ENCODE measurements at regions not wholly inside any gene's neighbourhood (a gene's known extent, or its start where the extent isn't known, plus 50 kb on each side); places are given as distances from the start of the nearest gene placed in this dataset.

GRCh38 chr11:28924004-28924403, 815.8 kb downstream of the METTL15 start:
- ATAC-seq = no peak
- TF ChIP-seq ZNF70 (CRISPR knock-in tag; IDR thresholded peaks at IDR 0.05) = no peak
- TF ChIP-seq CSDC2 (CRISPR knock-in tag; IDR thresholded peaks at IDR 0.05) = no peak
- no peak for TF ChIP-seq TOX (CRISPR knock-in tag; IDR thresholded peaks at IDR 0.05; ENCODE audit: borderline replicate concordance)
- TF ChIP-seq ZFP30 (CRISPR knock-in tag; IDR thresholded peaks at IDR 0.05) = no peak

GRCh38 chr11:28922386-28922981, 814.3 kb downstream of the METTL15 start:
- no peak for TF ChIP-seq ZNF565 (CRISPR knock-in tag; conservative IDR thresholded peaks at IDR 0.05; ENCODE audit: low read depth)
- no peak for TF ChIP-seq ZNF70 (CRISPR knock-in tag; IDR thresholded peaks at IDR 0.05)
- no peak for TF ChIP-seq OSR1 (CRISPR knock-in tag; IDR thresholded peaks at IDR 0.05)
- TF ChIP-seq, protein P1, sequence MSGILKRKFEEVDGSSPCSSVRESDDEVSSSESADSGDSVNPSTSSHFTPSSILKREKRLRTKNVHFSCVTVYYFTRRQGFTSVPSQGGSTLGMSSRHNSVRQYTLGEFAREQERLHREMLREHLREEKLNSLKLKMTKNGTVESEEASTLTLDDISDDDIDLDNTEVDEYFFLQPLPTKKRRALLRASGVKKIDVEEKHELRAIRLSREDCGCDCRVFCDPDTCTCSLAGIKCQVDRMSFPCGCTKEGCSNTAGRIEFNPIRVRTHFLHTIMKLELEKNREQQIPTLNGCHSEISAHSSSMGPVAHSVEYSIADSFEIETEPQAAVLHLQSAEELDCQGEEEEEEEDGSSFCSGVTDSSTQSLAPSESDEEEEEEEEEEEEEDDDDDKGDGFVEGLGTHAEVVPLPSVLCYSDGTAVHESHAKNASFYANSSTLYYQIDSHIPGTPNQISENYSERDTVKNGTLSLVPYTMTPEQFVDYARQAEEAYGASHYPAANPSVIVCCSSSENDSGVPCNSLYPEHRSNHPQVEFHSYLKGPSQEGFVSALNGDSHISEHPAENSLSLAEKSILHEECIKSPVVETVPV (CRISPR knock-in tag; IDR thresholded peaks at IDR 0.05) = no peak
- TF ChIP-seq, protein P2, sequence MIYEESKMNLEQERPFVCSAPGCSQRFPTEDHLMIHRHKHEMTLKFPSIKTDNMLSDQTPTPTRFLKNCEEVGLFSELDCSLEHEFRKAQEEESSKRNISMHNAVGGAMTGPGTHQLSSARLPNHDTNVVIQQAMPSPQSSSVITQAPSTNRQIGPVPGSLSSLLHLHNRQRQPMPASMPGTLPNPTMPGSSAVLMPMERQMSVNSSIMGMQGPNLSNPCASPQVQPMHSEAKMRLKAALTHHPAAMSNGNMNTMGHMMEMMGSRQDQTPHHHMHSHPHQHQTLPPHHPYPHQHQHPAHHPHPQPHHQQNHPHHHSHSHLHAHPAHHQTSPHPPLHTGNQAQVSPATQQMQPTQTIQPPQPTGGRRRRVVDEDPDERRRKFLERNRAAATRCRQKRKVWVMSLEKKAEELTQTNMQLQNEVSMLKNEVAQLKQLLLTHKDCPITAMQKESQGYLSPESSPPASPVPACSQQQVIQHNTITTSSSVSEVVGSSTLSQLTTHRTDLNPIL (CRISPR knock-in tag; IDR thresholded peaks at IDR 0.05; ENCODE audit: low read depth) = no peak

GRCh38 chr11:28919194-28919593, 811.0 kb downstream of the METTL15 start:
- ATAC-seq = no peak
- TF ChIP-seq TCF4 (CRISPR knock-in tag; IDR thresholded peaks at IDR 0.05; ENCODE audit: borderline replicate concordance) (no peak), ZNF70 (CRISPR knock-in tag; IDR thresholded peaks at IDR 0.05) (no peak), ZFP30 (CRISPR knock-in tag; IDR thresholded peaks at IDR 0.05) (no peak), PPARA (CRISPR knock-in tag; IDR thresholded peaks at IDR 0.05; ENCODE audit: borderline replicate concordance) (no peak), PATZ1 (CRISPR knock-in tag; IDR thresholded peaks at IDR 0.05; ENCODE audit: borderline replicate concordance) (no peak), ISL1 (CRISPR knock-in tag; IDR thresholded peaks at IDR 0.05) (no peak), ZNF8 (CRISPR knock-in tag; IDR thresholded peaks at IDR 0.05) (no peak), ZC3H10 (CRISPR knock-in tag; IDR thresholded peaks at IDR 0.05) (no peak)

More at GRCh38 chr11:28922386-28922981, 814.3 kb downstream of the METTL15 start:
- ATAC-seq = no peak

DNA sequence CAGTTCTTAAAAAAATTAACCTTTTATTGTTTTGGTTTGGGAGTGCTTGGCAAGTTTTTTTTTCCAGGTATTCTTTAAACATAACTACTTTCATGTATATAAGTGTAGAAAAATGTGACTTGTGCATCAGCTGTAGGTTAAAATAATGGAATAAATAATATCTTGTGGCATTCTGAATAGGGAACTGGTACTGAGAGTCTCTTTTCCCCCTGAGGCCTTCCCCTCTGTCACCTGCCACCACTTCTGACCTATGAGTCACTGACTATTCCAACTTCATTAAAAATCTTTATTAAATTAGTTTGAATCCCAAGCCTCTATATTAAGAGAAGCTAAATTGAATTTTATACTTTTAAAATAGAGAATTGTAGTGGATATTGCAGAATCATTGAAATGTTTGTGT, 805.7 kb downstream of the METTL15 start:
- no peak for ATAC-seq

DNA sequence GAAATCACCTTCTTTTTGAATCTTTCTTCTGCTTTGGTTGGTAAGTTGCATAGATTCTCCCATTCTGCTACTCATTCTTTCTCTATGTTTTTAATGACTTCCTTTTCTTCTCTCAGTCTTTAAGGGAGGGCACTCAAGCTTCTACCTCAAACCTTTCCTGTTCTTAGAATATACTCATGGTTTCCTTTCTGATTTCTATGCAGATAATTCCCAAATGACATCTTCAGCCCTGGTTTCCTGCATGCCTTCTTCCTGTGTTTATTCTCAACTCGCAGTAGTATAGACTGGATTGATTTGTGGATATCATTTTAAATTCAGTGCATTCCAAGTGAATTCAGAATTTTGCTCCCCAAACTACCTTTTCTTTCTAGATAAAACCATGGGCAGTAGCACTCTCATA, 803.6 kb downstream of the METTL15 start:
- TF ChIP-seq ISL1 (CRISPR knock-in tag; IDR thresholded peaks at IDR 0.05) (no peak), BACH2 (CRISPR knock-in tag; IDR thresholded peaks at IDR 0.05; ENCODE audit: borderline replicate concordance) (no peak), ZNF565 (CRISPR knock-in tag; conservative IDR thresholded peaks at IDR 0.05; ENCODE audit: low read depth) (no peak), SNAI2 (CRISPR knock-in tag; IDR thresholded peaks at IDR 0.05) (no peak)

More for the DNA sequence above, 805.7 kb downstream of the METTL15 start:
- TF ChIP-seq RARB (CRISPR knock-in tag; IDR thresholded peaks at IDR 0.05) = no peak

GRCh38 chr11:28910926-28911325, 802.7 kb downstream of the METTL15 start:
- no peak for ATAC-seq
- TF ChIP-seq TOX (CRISPR knock-in tag; IDR thresholded peaks at IDR 0.05; ENCODE audit: borderline replicate concordance) = no peak
- no peak for TF ChIP-seq PATZ1 (CRISPR knock-in tag; IDR thresholded peaks at IDR 0.05; ENCODE audit: borderline replicate concordance)
- TF ChIP-seq ISL1 (CRISPR knock-in tag; IDR thresholded peaks at IDR 0.05) = no peak
- no peak for TF ChIP-seq ARNTL (CRISPR knock-in tag; IDR thresholded peaks at IDR 0.05; ENCODE audit: borderline replicate concordance, low read depth)
- TF ChIP-seq, protein P2 (CRISPR knock-in tag; IDR thresholded peaks at IDR 0.05; ENCODE audit: low read depth) = no peak
- no peak for TF ChIP-seq OSR1 (CRISPR knock-in tag; IDR thresholded peaks at IDR 0.05)
- TF ChIP-seq ESRRG (CRISPR knock-in tag; IDR thresholded peaks at IDR 0.05) = no peak
- TF ChIP-seq, protein P3, sequence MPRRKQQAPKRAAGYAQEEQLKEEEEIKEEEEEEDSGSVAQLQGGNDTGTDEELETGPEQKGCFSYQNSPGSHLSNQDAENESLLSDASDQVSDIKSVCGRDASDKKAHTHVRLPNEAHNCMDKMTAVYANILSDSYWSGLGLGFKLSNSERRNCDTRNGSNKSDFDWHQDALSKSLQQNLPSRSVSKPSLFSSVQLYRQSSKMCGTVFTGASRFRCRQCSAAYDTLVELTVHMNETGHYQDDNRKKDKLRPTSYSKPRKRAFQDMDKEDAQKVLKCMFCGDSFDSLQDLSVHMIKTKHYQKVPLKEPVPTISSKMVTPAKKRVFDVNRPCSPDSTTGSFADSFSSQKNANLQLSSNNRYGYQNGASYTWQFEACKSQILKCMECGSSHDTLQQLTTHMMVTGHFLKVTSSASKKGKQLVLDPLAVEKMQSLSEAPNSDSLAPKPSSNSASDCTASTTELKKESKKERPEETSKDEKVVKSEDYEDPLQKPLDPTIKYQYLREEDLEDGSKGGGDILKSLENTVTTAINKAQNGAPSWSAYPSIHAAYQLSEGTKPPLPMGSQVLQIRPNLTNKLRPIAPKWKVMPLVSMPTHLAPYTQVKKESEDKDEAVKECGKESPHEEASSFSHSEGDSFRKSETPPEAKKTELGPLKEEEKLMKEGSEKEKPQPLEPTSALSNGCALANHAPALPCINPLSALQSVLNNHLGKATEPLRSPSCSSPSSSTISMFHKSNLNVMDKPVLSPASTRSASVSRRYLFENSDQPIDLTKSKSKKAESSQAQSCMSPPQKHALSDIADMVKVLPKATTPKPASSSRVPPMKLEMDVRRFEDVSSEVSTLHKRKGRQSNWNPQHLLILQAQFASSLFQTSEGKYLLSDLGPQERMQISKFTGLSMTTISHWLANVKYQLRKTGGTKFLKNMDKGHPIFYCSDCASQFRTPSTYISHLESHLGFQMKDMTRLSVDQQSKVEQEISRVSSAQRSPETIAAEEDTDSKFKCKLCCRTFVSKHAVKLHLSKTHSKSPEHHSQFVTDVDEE (CRISPR knock-in tag; IDR thresholded peaks at IDR 0.05) = no peak
- no peak for TF ChIP-seq ZFP30 (CRISPR knock-in tag; IDR thresholded peaks at IDR 0.05)
- TF ChIP-seq ZC3H10 (CRISPR knock-in tag; IDR thresholded peaks at IDR 0.05) = no peak

More for the DNA sequence above, 803.6 kb downstream of the METTL15 start:
- no peak for ATAC-seq
